ENCODE measurements at regions not wholly inside any gene's neighbourhood (a gene's known extent, or its start where the extent isn't known, plus 50 kb on each side); places are given as distances from the start of the nearest gene placed in this dataset.

- no peaks in the 10 kb centered on the region for H3K27me3 ChIP-seq (ENCODE audit: control insufficient read depth in 2 of 2, insufficient read depth in 2 of 2, low read length in 2 of 2)
- in situ Hi-C loops (cut with MboI) (no loop called here), intact Hi-C loops (cut with micrococcal nuclease) (loop anchor here (10.0 kb wide), 1 partner anchor 61 kb away; no protein-coding TSS in a partner anchor)
- DNase-seq (ENCODE audit: extremely low read depth in 1 of 4, low spot score in 3 of 4) = no peak
- ChIA-PET POLR2A (interaction anchor here (0.6 kb wide), 1 partner anchor 741 kb away, joined by 3 read pairs; no protein-coding TSS in a partner anchor), CTCF (ENCODE audit: low intra/inter-chr PET ratio) (no interaction called here)
- H3K4me2 ChIP-seq (ENCODE audit: insufficient read depth, low read length) = no peak overlapping the region
- H4K20me1 ChIP-seq (replicated peaks; ENCODE audit: control insufficient read depth, insufficient read depth, low read length) = no peaks in the 10 kb centered on the region
- TF ChIP-seq LARP7 (IDR thresholded peaks at IDR 0.05) (no peak), STAT5B (CRISPR knock-in tag; IDR thresholded peaks at IDR 0.05) (no peak), ZNF449 (CRISPR knock-in tag; IDR thresholded peaks at IDR 0.05) (no peak), POLR2H (tag; IDR thresholded peaks at IDR 0.05; ENCODE audit: low read depth) (no peak), YBX1 (IDR thresholded peaks at IDR 0.05) (no peak), MAFK (IDR thresholded peaks at IDR 0.05; ENCODE audit: low read length) (no peak), TRIM24 (IDR thresholded peaks at IDR 0.05) (no peak), ZNF134 (CRISPR knock-in tag; conservative IDR thresholded peaks at IDR 0.05) (no peak), TRIM28 (IDR thresholded peaks at IDR 0.05) (no peak), JUNB (CRISPR knock-in tag; conservative IDR thresholded peaks at IDR 0.05) (no peak), POLR2AphosphoS2 (IDR thresholded peaks at IDR 0.05; ENCODE audit: low read length) (no peak), GTF2F1 (IDR thresholded peaks at IDR 0.05; ENCODE audit: low read depth, low read length) (no peak), EGR1 (conservative IDR thresholded peaks at IDR 0.05) (no peak)
- H3K79me2 ChIP-seq (ENCODE audit: control insufficient read depth, insufficient read depth, low read length) = no peaks in the 10 kb centered on the region
- 6% methylated on average over 2 of the region's 2 CpGs for WGBS (ENCODE audit: insufficient coverage, low coverage, missing lambda C conversion rate)
- no peaks in the 10 kb centered on the region for H3K36me3 ChIP-seq (ENCODE audit: control insufficient read depth, insufficient read depth, low read length)
- no peak overlapping the region for H2AFZ ChIP-seq (ENCODE audit: low read depth, low read length)
- H3K27ac ChIP-seq (ENCODE audit: extremely low read depth, low read depth, low read length) = no peak overlapping the region
- no peak for ATAC-seq
- no TSS peak for BruUV-seq (replicated peaks)
- no peak overlapping the region for H3K9ac ChIP-seq (ENCODE audit: insufficient read depth in 1 of 2, low read depth in 2 of 2, low read length in 2 of 2)
- H3K9me1 ChIP-seq (ENCODE audit: control insufficient read depth, insufficient read depth, low read length) = no peaks in the 10 kb centered on the region
- no peaks in the 10 kb centered on the region for H3K9me3 ChIP-seq (replicated peaks; ENCODE audit: control insufficient read depth, insufficient read depth, low read depth, low read length)
- no peaks in the 10 kb centered on the region for H3K4me1 ChIP-seq (replicated peaks in 1 of 2; ENCODE audit: control insufficient read depth in 2 of 2, insufficient read depth in 2 of 2, low read length in 2 of 2)
- no peak overlapping the region for H3K4me3 ChIP-seq
- no peak for FAIRE-seq
These were observed 406.7 kb downstream of the MLLT3 start for GRCh38 chr9:20215552-20215951.
